Small intestine (tissue), 7 donors: ENCODE measurements at regions not wholly inside any gene's neighbourhood (a gene's known extent, or its start where the extent isn't known, plus 50 kb on each side); places are given as distances from the start of the nearest gene placed in this dataset.
"Not testable (repeated sequence)": the region's sequence is repeated elsewhere in the genome, so short reads cannot be mapped to it uniquely, and the experiment has no call there.

Source experiments
- DNase-seq, 2 donors: peaks; one replicate each; pipeline versions ENCODE4 v3.0.0 to v3.0.0-alpha.2; 2013
- FAIRE-seq: peaks from 2 replicates; lab custom pipeline; 2012; peaks lifted over from hg19 to GRCh38; lab: Jason Lieb, UNC
- H3K27ac ChIP-seq, 3 donors: one replicate each; pipeline ENCODE4 v1.5.1; 2013; ENCODE audit warnings: low read length in 2 of 3, mild to moderate bottlenecking in 2 of 3, control low read depth in 1 of 3, inconsistent platforms in 1 of 3, low read depth in 1 of 3, moderate library complexity in 1 of 3
- H3K27me3 ChIP-seq, 3 donors: one replicate each; pipeline ENCODE4 v1.6.1; 2013; ENCODE audit warnings: low read length in 3 of 3, inconsistent platforms in 1 of 3; ENCODE audit not compliant: control insufficient read depth in 3 of 3, insufficient read depth in 3 of 3
- H3K36me3 ChIP-seq, 3 donors: one replicate each; pipeline ENCODE4 v1.6.1; 2013; ENCODE audit warnings: low read length in 3 of 3, inconsistent platforms in 1 of 3, low read depth in 1 of 3, mild to moderate bottlenecking in 1 of 3, moderate library complexity in 1 of 3; ENCODE audit not compliant: control insufficient read depth in 3 of 3, insufficient read depth in 2 of 3
- H3K4me1 ChIP-seq, 3 donors: one replicate each; pipeline ENCODE4 v1.6.1; 2013; ENCODE audit warnings: low read length in 2 of 3, inconsistent platforms in 1 of 3, low read depth in 1 of 3, mild to moderate bottlenecking in 1 of 3, moderate library complexity in 1 of 3; ENCODE audit not compliant: control insufficient read depth in 3 of 3, insufficient read depth in 2 of 3
- H3K4me3 ChIP-seq, 3 donors: one replicate each; pipeline ENCODE4 v1.5.1; 2013; ENCODE audit warnings: low read length in 3 of 3, control low read depth in 1 of 3, inconsistent platforms in 1 of 3, low read depth in 1 of 3, mild to moderate bottlenecking in 1 of 3, moderate library complexity in 1 of 3
- H3K9me3 ChIP-seq, 2 donors: one replicate each; pipeline ENCODE4 v1.6.1; 2013; ENCODE audit warnings: low read depth in 1 of 2, low read length in 1 of 2; ENCODE audit not compliant: control insufficient read depth in 2 of 2, insufficient read depth in 1 of 2
- WGBS, 3 donors: extraction: QIAGEN DNeasy Blood & Tissue Kit; methylation state at CpG; one replicate each; pipeline ENCODE4 v1.1.7; 2013; 5-methylcytosine and 5-hydroxymethylcytosine counted together
- donor health status: healthy with polysubstance abuse.
- donor health status: control.
- donor health status: control.
- donor health status: Bipolar disorder and iron deficiency.
- donor health status: healthy.

DNA sequence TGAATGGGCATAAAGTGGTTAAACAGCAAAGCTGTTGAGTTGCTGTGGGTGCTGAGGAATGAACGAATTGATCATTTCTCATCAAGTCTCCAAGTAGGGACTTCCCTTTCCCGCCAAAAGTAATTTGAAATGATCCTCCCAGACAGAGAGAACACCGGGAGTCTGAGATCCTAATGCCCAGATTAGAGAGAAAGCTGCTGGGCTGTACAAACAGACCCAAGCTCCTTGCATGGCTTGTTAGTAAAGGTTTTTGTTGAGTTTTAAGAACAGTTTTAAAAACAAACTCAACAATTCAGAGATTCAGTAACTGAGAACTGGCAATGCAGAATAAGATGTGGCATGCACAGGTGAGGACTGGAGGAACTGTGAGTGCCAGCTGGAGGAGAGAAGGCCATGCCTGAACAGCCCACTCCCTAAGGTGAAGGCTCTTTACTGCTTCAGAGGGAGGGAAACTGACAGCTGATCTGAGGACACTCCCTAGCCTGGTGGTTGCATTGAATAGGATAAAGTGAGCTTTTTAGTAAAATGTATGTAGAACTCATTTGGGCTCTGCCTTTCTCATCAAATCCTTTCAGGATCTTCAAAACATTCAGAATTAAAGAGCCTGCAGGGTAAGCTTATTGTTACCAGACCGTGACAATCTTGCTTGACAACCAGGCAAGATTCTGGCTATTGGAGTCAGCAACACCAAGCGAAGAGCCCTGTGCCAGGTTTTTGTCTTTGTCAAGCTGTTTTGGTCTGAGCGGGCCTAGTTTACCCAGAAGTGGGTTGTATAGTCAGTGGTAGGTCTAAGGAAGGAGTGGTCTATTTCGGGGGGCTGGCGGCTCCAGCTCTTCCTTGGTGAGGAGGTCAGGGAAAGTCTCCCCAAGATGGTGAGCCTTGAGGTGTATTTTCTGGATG is 63.2 kb upstream of the IGFBP5 start:
- Histone ChIP-seq H3K4me3 (no peak overlapping the region), H3K27me3 (no peaks in the 10 kb centered on the region), H3K4me1 (no peaks in the 10 kb centered on the region), H3K9me3 (no peaks in the 10 kb centered on the region), H3K36me3 (no peaks in the 10 kb centered on the region), H3K27ac (no peak overlapping the region)
- WGBS, 3 donors, result 58 to 59% (median 58%) methylated on average over 8 of the region's 8 CpGs
- no peak for FAIRE-seq
- no peak for DNase-seq

DNA sequence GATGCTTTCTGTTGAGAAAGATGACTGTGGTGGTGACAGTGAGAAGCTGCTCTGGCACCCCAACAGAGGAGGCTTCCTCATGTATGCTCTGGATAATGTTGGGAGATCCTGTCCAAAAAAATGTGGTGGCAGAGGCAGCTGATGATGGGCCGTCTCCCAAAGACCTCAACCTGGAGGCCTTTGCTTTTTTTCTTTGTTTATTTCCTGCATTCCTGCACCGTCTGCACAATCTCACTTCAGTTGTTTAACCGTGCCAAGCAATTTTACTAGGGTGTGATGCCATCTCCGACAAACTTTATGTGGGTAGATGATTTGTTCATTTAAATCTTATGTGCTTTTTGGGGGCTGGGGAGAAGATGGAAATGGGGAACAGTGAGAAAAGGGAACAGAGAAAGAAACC is 62.2 kb upstream of the IGFBP5 start:
- no peaks in the 10 kb centered on the region for H3K36me3 ChIP-seq
- DNase-seq (no peak), FAIRE-seq (no peak)
- WGBS, 3 donors, result 51 to 58% (median 56%) methylated on average over 4 of the region's 4 CpGs
- no peaks in the 10 kb centered on the region for H3K4me1 ChIP-seq
- H3K27ac ChIP-seq, result no peak overlapping the region
- H3K9me3 ChIP-seq, result no peaks in the 10 kb centered on the region
- H3K27me3 ChIP-seq, result no peaks in the 10 kb centered on the region
- H3K4me3 ChIP-seq, result no peak overlapping the region

DNA sequence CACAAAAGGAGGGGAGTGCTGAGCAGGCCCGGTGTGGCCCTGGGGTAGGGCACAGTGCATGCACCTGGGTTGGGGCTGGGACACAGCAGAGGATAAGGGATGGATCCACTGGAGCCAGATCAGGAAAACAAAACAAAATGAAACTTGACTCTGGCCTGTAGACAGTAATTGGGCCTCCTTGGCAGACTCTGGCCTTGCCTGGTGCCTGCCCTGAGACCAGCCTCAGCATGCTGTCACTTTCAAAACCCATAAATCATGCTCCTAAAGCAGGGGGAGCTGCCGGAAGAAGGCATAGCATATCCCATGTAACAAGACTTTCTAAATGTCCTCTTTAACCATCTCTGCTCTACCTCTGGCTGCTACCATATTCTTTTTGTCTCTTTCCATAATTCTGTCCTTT is 61.1 kb upstream of the IGFBP5 start:
- WGBS, 3 donors, result 74 to 86% (median 76%) methylated on average over 2 of the region's 2 CpGs
- no peak for DNase-seq
- H3K36me3 ChIP-seq, result no peaks in the 10 kb centered on the region
- FAIRE-seq, result no peak
- no peak overlapping the region for H3K27ac ChIP-seq
- H3K9me3 ChIP-seq, result no peaks in the 10 kb centered on the region
- no peaks in the 10 kb centered on the region for H3K4me1 ChIP-seq
- H3K27me3 ChIP-seq, result no peaks in the 10 kb centered on the region
- no peak overlapping the region for H3K4me3 ChIP-seq

DNA sequence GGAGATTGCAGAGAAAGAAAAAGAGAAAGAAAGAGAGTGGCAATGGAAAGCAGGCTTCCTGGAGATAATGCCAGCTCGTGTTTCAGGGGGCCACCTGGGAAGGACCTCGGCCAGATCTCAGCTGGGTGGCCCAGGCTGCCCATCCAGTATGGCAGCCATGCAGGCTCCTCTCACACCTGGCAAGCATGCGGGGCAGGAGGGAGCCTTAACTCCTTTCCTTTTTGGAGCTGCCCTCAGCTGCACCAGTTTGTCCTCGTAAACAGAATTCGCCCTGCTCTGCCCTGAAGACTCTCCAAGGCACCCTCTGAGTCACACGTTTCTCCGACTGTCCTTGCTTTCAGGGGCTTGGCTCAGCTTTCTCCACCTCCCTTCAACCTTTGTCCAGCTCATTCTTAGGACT is 59.5 kb upstream of the IGFBP5 start:
- DNase-seq (no peak), FAIRE-seq (no peak)
- Histone ChIP-seq H3K27me3 (no peaks in the 10 kb centered on the region), H3K9me3 (no peaks in the 10 kb centered on the region), H3K27ac (no peak overlapping the region), H3K4me3 (no peak overlapping the region), H3K4me1 (no peaks in the 10 kb centered on the region), H3K36me3 (no peaks in the 10 kb centered on the region)
- 75 to 87% (median 82%) methylated on average over 7 of the region's 7 CpGs for WGBS, 3 donors

GRCh38 chr2:216754336-216754735 is 59.0 kb upstream of the IGFBP5 start:
- WGBS, 3 donors, result 78 to 87% (median 86%) methylated on average over 3 of the region's 3 CpGs
- Histone ChIP-seq H3K27me3 (no peaks in the 10 kb centered on the region), H3K9me3 (no peaks in the 10 kb centered on the region), H3K4me1 (no peaks in the 10 kb centered on the region), H3K27ac (no peak overlapping the region), H3K36me3 (no peaks in the 10 kb centered on the region), H3K4me3 (no peak overlapping the region)
- DNase-seq, result no peak
- no peak for FAIRE-seq

DNA sequence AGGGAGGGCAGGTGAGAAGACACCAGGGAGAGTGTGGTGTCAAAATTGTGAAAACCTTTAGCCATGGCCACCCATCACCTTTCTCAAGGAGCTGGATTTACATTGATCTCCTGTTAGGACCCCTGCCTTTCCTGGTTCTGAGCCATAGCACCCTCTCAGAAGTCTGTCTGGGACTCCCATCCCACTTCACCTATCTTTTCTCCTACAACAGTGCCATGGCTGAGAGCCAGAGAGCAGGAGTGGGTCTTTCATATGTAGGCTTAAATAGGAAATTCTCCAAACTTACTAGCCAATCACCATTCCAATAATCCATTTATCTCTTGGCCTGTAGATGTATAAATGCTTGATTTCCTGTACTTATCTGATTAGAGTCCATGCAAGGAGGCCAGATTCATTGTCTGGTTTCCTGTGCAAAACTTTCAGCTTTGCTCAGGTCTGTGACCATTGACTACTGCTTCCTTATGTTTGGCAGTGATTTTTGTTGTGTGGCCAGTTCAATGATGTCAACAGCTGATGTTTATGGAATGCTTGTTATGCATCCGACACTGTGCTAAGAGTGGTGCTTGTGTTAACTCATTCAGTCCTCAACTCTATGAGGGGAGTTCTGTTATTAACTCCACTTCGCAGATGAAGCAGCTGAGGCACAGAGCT is 57.6 kb upstream of the IGFBP5 start:
- WGBS, 3 donors, result 63 to 68% (median 66%) methylated on average over 2 of the region's 2 CpGs
- no peak for DNase-seq
- Histone ChIP-seq H3K27me3 (no peaks in the 10 kb centered on the region), H3K36me3 (no peaks in the 10 kb centered on the region), H3K4me3 (no peak overlapping the region), H3K4me1 (no peaks in the 10 kb centered on the region), H3K27ac (no peak overlapping the region), H3K9me3 (no peaks in the 10 kb centered on the region)
- no peak for FAIRE-seq

GRCh38 chr2:216750750-216751149 is 55.4 kb upstream of the IGFBP5 start:
- H3K27ac ChIP-seq, H3K9me3 ChIP-seq, DNase-seq, H3K4me3 ChIP-seq, H3K36me3 ChIP-seq, H3K4me1 ChIP-seq, H3K27me3 ChIP-seq: not testable (repeated sequence)
- peak; percentile 71 for FAIRE-seq

GRCh38 chr2:216746268-216746667 is 50.9 kb upstream of the IGFBP5 start:
- H3K4me1 ChIP-seq, H3K9me3 ChIP-seq, DNase-seq, FAIRE-seq, H3K36me3 ChIP-seq, H3K27me3 ChIP-seq, H3K27ac ChIP-seq, H3K4me3 ChIP-seq: not testable (repeated sequence)
- WGBS, 3 donors, result 84 to 94% (median 89%) methylated on average over 5 of the region's 5 CpGs
